Keratinocyte (primary cell): ENCODE measurements at regions not wholly inside any gene's neighbourhood (a gene's known extent, or its start where the extent isn't known, plus 50 kb on each side); places are given as distances from the start of the nearest gene placed in this dataset.

Experiments used
- CTCF ChIP-seq, 3 experiments: IDR thresholded peaks in 1 of 3; conservative IDR thresholded peaks in 1 of 3; optimal IDR thresholded peaks in 1 of 3; 2 replicates in 2 of 3; 3 replicates in 1 of 3; pipeline versions ENCODE3 to v1.5.1; 2011; ENCODE audit warnings: low read length in 3 of 3, mild to moderate bottlenecking in 3 of 3, moderate library complexity in 2 of 3, control low read depth in 1 of 3, inconsistent platforms in 1 of 3; ENCODE audit not compliant: insufficient read depth in 2 of 3; ENCODE audit errors: extremely low read depth in 1 of 3
- EZH2 ChIP-seq: IDR thresholded peaks from one replicate; pipeline ENCODE4 v1.6.1; 2012; ENCODE audit warnings: inconsistent platforms, mild to moderate bottlenecking, low read length, moderate library complexity

- no peak for TF ChIP-seq CTCF (optimal IDR thresholded peaks at IDR 0.05 in 1 of 3, IDR thresholded peaks at IDR 0.05 in 1 of 3, conservative IDR thresholded peaks at IDR 0.05 in 1 of 3; ENCODE audit: extremely low read depth in 1 of 3, insufficient read depth in 2 of 3, low read length in 3 of 3)
- no peak for TF ChIP-seq EZH2
Observed at GRCh38 chr17:59504821-59505220, 60.6 kb upstream of the DHX40 start.
